Endothelial cell (in vitro differentiated cells): ENCODE measurements at regions not wholly inside any gene's neighbourhood (a gene's known extent, or its start where the extent isn't known, plus 50 kb on each side); places are given as distances from the start of the nearest gene placed in this dataset.

ENCODE experiments used
- DNase-seq: peaks from one replicate; pipeline ENCODE4 v3.0.0; 2021; ENCODE audit warnings: low spot score
- H3K27ac Mint-ChIP-seq: one replicate; pipeline ENCODE4 v1.8.0; 2021; ENCODE audit warnings: mixed read lengths, inconsistent platforms; ENCODE audit not compliant: unreplicated experiment
- H3K27me3 Mint-ChIP-seq: one replicate; pipeline ENCODE4 v1.8.0; 2021; ENCODE audit warnings: mild to moderate bottlenecking, moderate library complexity, mixed read lengths, inconsistent platforms; ENCODE audit not compliant: unreplicated experiment
- H3K36me3 Mint-ChIP-seq: one replicate; pipeline ENCODE4 v1.8.0; 2021; ENCODE audit warnings: mild to moderate bottlenecking, low read depth, mixed read lengths, inconsistent platforms; ENCODE audit not compliant: unreplicated experiment
- H3K4me1 Mint-ChIP-seq: one replicate; pipeline ENCODE4 v1.8.0; 2021; ENCODE audit warnings: mild to moderate bottlenecking, mixed read lengths, inconsistent platforms; ENCODE audit not compliant: unreplicated experiment
- H3K4me3 Mint-ChIP-seq: one replicate; pipeline ENCODE4 v1.8.0; 2021; ENCODE audit warnings: mild to moderate bottlenecking, mixed read lengths, inconsistent platforms; ENCODE audit not compliant: unreplicated experiment
- H3K9me3 Mint-ChIP-seq: one replicate; pipeline ENCODE4 v1.8.0; 2021; ENCODE audit warnings: mixed read lengths, inconsistent platforms; ENCODE audit not compliant: unreplicated experiment
- TF ChIP-seq, protein P1 (sequence below): fragments of 200-600 bp; sonication (generic); IDR thresholded peaks from one replicate; pipeline ENCODE4 v1.5.0; 2021; ENCODE audit warnings: antibody characterized with exemption; ENCODE audit not compliant: unreplicated experiment

DNA sequence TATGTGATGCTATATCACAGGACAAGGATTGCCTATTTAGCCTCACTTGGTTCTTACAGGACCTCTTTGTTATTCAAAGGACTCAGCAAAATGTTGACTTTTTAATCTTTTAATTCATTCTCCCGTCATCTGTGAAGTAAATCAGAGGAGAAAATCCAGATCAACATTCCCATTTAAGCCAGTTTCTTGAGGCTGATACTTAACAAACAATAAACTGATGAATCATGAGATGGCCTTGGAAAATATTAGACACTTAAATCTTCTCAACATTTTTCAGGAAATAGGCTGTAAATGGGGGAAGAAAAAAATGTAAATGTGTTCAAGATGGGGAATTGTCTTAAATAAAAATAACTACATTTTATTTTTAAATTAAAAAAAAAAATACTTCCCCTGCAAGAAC is 55.9 kb upstream of the UBR2 start:
- no peak for DNase-seq
- TF ChIP-seq, protein P1, sequence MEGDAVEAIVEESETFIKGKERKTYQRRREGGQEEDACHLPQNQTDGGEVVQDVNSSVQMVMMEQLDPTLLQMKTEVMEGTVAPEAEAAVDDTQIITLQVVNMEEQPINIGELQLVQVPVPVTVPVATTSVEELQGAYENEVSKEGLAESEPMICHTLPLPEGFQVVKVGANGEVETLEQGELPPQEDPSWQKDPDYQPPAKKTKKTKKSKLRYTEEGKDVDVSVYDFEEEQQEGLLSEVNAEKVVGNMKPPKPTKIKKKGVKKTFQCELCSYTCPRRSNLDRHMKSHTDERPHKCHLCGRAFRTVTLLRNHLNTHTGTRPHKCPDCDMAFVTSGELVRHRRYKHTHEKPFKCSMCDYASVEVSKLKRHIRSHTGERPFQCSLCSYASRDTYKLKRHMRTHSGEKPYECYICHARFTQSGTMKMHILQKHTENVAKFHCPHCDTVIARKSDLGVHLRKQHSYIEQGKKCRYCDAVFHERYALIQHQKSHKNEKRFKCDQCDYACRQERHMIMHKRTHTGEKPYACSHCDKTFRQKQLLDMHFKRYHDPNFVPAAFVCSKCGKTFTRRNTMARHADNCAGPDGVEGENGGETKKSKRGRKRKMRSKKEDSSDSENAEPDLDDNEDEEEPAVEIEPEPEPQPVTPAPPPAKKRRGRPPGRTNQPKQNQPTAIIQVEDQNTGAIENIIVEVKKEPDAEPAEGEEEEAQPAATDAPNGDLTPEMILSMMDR, result no peak
- H3K27ac Mint-ChIP-seq, result no peak overlapping the region
- H3K4me1 Mint-ChIP-seq, result peaks cover 15% of the 10 kb centered on the region
- no peaks in the 10 kb centered on the region for H3K36me3 Mint-ChIP-seq
- no peaks in the 10 kb centered on the region for H3K27me3 Mint-ChIP-seq
- H3K4me3 Mint-ChIP-seq, result no peak overlapping the region
- H3K9me3 Mint-ChIP-seq, result no peaks in the 10 kb centered on the region

- no peak for DNase-seq
- no peaks in the 10 kb centered on the region for H3K9me3 Mint-ChIP-seq
- no peaks in the 10 kb centered on the region for H3K27me3 Mint-ChIP-seq
- H3K27ac Mint-ChIP-seq, result no peak overlapping the region
- no peaks in the 10 kb centered on the region for H3K36me3 Mint-ChIP-seq
- peaks cover 8% of the 10 kb centered on the region for H3K4me1 Mint-ChIP-seq
- TF ChIP-seq, protein P1, result no peak
- no peak overlapping the region for H3K4me3 Mint-ChIP-seq
Measured at GRCh38 chr6:42507195-42507594, 55.5 kb upstream of the TRERF1 start.

GRCh38 chr6:42506070-42506469 is 54.3 kb upstream of the TRERF1 start:
- no peaks in the 10 kb centered on the region for H3K27me3 Mint-ChIP-seq
- no peak overlapping the region for H3K27ac Mint-ChIP-seq
- H3K36me3 Mint-ChIP-seq, result no peaks in the 10 kb centered on the region
- no peak overlapping the region for H3K4me3 Mint-ChIP-seq
- peaks cover 5% of the 10 kb centered on the region for H3K4me1 Mint-ChIP-seq
- TF ChIP-seq, protein P1, result no peak
- no peaks in the 10 kb centered on the region for H3K9me3 Mint-ChIP-seq
- DNase-seq, result no peak

DNA sequence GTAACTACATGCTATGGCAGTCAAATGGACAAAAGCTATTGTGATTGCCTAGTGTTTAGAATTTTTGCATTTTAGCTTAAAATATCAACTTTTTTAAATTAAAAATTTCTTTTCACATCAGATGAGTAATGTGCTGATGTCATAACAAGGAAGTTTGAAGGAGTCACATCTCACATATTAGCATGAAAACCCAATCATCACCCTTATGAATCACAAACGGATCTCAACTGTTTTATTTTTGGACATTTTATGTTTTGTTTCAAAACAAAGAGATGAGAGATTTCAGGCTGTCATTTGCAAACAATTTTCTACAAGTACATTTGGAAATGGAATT is 53.6 kb upstream of the TRERF1 start:
- TF ChIP-seq, protein P1, result no peak
- no peak for DNase-seq
- no peak overlapping the region for H3K27ac Mint-ChIP-seq
- H3K4me3 Mint-ChIP-seq, result no peak overlapping the region
- peaks cover 5% of the 10 kb centered on the region for H3K4me1 Mint-ChIP-seq
- H3K27me3 Mint-ChIP-seq, result no peaks in the 10 kb centered on the region
- no peaks in the 10 kb centered on the region for H3K36me3 Mint-ChIP-seq
- no peaks in the 10 kb centered on the region for H3K9me3 Mint-ChIP-seq

DNA sequence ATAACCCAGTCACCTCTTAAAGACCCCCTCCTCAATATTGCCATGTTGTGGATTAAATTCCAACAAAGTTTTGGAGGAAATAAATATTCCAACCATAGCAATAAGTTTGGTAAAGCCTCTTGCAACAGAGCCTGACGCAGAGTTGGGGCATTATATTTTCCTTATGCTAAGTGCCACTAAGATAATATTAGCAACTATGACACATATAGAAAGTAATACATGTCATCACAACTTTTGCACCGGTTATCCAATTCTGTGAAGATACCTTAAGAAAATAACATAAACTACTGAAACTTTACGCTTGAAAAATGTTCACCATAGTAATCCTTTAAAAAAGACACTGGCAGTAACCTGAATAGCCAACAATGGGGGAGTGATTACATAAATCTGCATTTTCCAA is 52.2 kb upstream of the TRERF1 start:
- Mint-ChIP-seq H3K4me3 (no peak overlapping the region), H3K4me1 (peaks cover 5% of the 10 kb centered on the region), H3K27me3 (no peaks in the 10 kb centered on the region), H3K36me3 (no peaks in the 10 kb centered on the region), H3K27ac (no peak overlapping the region), H3K9me3 (no peaks in the 10 kb centered on the region)
- no peak for DNase-seq
- TF ChIP-seq, protein P1, result no peak
